IMR-90 (cell line): ENCODE measurements at regions not wholly inside any gene's neighbourhood (a gene's known extent, or its start where the extent isn't known, plus 50 kb on each side); places are given as distances from the start of the nearest gene placed in this dataset.

Experiments
- ATAC-seq: fragments of 200-7000 bp; cut with Tn5 transposase; 2 replicates; pipeline ENCODE4 v1.9.1; 2020; ENCODE audit warnings: low read depth, mild to moderate bottlenecking, moderate library complexity
- BruUV-seq: library from RNA; stranded (reverse); fragments of 400-500 nt; replicated peaks from 2 replicates; lab custom pipeline; 2021; lab: Mats Ljungman, UMichigan
- CTCF ChIA-PET: fragments of 300-600 bp; formaldehyde crosslinking; extraction: SDS; loops from one replicate; lab custom pipeline; 2021; ENCODE audit warnings: antibody characterized with exemption; lab: Yijun Ruan, JAX
- POLR2A ChIA-PET: fragments of 300-600 bp; sonication (Branson Sonifier 250); formaldehyde crosslinking; loops from one replicate; lab custom pipeline; 2022; ENCODE audit warnings: antibody characterized with exemption; ENCODE audit not compliant: unreplicated experiment; lab: Charles Lee
- DNase-seq: peaks from one replicate; pipeline ENCODE4 v3.0.0; 2013
- H2AFZ ChIP-seq: replicated peaks from 2 replicates; pipeline ENCODE3; 2013; ENCODE audit warnings: low read length, mild to moderate bottlenecking; ENCODE audit not compliant: poor library complexity
- H2AK5ac ChIP-seq: 2 replicates; pipeline ENCODE4 v1.6.1; 2013; ENCODE audit warnings: low read depth, low read length, inconsistent platforms
- H2AK9ac ChIP-seq: replicated peaks from 2 replicates; pipeline ENCODE3; 2013; ENCODE audit warnings: mild to moderate bottlenecking, low read depth, low read length, moderate library complexity; ENCODE audit not compliant: poor library complexity
- H2BK120ac ChIP-seq: 2 replicates; pipeline ENCODE4 v1.6.1; 2013; ENCODE audit warnings: low read depth, low read length, inconsistent platforms
- H2BK15ac ChIP-seq: 3 replicates; pipeline ENCODE4 v1.6.1; 2013; ENCODE audit warnings: low read depth, low read length, inconsistent platforms
- H2BK20ac ChIP-seq: 2 replicates; pipeline ENCODE4 v1.6.1; 2013; ENCODE audit warnings: low read depth, mild to moderate bottlenecking, inconsistent platforms, low read length, moderate library complexity
- H2BK5ac ChIP-seq: 2 replicates; pipeline ENCODE4 v1.6.1; 2013; ENCODE audit warnings: mild to moderate bottlenecking, low read depth, low read length, inconsistent platforms; ENCODE audit not compliant: poor library complexity, severe bottlenecking
- H3K14ac ChIP-seq: replicated peaks from 2 replicates; pipeline ENCODE4 v1.6.1; 2013; ENCODE audit warnings: low read depth, low read length, inconsistent platforms
- H3K18ac ChIP-seq: 2 replicates; pipeline ENCODE4 v1.6.1; 2013; ENCODE audit warnings: low read depth, low read length, control low read depth
- H3K23ac ChIP-seq: 2 replicates; pipeline ENCODE4 v1.6.1; 2013; ENCODE audit warnings: low read depth, low read length, inconsistent platforms
- H3K27ac ChIP-seq: 2 replicates; pipeline ENCODE4 v1.5.1; 2013; ENCODE audit warnings: mild to moderate bottlenecking, control low read depth, low read length; ENCODE audit not compliant: insufficient read depth
- H3K27me3 ChIP-seq: 2 replicates; pipeline ENCODE4 v1.6.1; 2013; ENCODE audit warnings: low read length; ENCODE audit not compliant: control insufficient read depth, insufficient read depth
- H3K36me3 ChIP-seq: 2 replicates; pipeline ENCODE4 v1.6.1; 2013; ENCODE audit warnings: low read length, mixed read lengths; ENCODE audit not compliant: control insufficient read depth, insufficient read depth
- H3K4ac ChIP-seq: 2 replicates; pipeline ENCODE4 v1.6.1; 2013; ENCODE audit warnings: low read depth, low read length, inconsistent platforms
- H3K4me1 ChIP-seq: 2 replicates; pipeline ENCODE4 v1.6.1; 2013; ENCODE audit warnings: low read length, mixed read lengths; ENCODE audit not compliant: control insufficient read depth, insufficient read depth
- H3K4me2 ChIP-seq: 2 replicates; pipeline ENCODE4 v1.6.1; 2013; ENCODE audit warnings: low read depth, mild to moderate bottlenecking, control low read depth, low read length, moderate library complexity
- H3K4me3 ChIP-seq: 2 replicates; pipeline ENCODE4 v1.5.1; 2013; ENCODE audit warnings: low read depth, mild to moderate bottlenecking, control low read depth, low read length, moderate library complexity; ENCODE audit not compliant: insufficient read depth
- H3K56ac ChIP-seq: 2 replicates; pipeline ENCODE4 v1.6.1; 2013; ENCODE audit warnings: low read length, inconsistent platforms; ENCODE audit not compliant: insufficient read depth; ENCODE audit errors: extremely low read depth
- H3K79me1 ChIP-seq, 2 experiments: 2 replicates each; pipeline ENCODE4 v1.6.1; 2013; ENCODE audit warnings: low read length in 2 of 2, inconsistent platforms in 1 of 2, low read depth in 1 of 2
- H3K9ac ChIP-seq: 2 replicates; pipeline ENCODE4 v1.6.1; 2013; ENCODE audit warnings: low read depth, low read length, control low read depth
- H3K9me1 ChIP-seq: 2 replicates; pipeline ENCODE4 v1.6.1; 2013; ENCODE audit warnings: low read length, inconsistent platforms; ENCODE audit not compliant: insufficient read depth
- H3K9me3 ChIP-seq: 2 replicates; pipeline ENCODE4 v1.6.1; 2013; ENCODE audit warnings: low read length; ENCODE audit not compliant: control insufficient read depth, insufficient read depth
- H4K20me1 ChIP-seq: 2 replicates; pipeline ENCODE4 v1.6.1; 2013; ENCODE audit warnings: low read length, inconsistent platforms; ENCODE audit not compliant: insufficient read depth
- H4K5ac ChIP-seq: 2 replicates; pipeline ENCODE4 v1.6.1; 2013; ENCODE audit warnings: mild to moderate bottlenecking, low read depth, low read length, control low read depth
- H4K8ac ChIP-seq, 2 experiments: 2 replicates each; pipeline ENCODE4 v1.6.1; 2013; ENCODE audit warnings: low read depth in 2 of 2, low read length in 2 of 2, control low read depth in 1 of 2, inconsistent platforms in 1 of 2
- H4K91ac ChIP-seq: 2 replicates; pipeline ENCODE4 v1.6.1; 2013; ENCODE audit warnings: low read depth, low read length, inconsistent platforms; ENCODE audit not compliant: insufficient read depth
- CTCF ChIP-seq: conservative IDR thresholded peaks from 2 replicates; pipeline ENCODE4 v1.5.1; 2012; ENCODE audit warnings: mild to moderate bottlenecking, low read depth, low read length, improper control_type of control experiment
- MAFK ChIP-seq: IDR thresholded peaks from 2 replicates; pipeline ENCODE4 v1.6.1; 2012; ENCODE audit warnings: low read depth, low read length, improper control_type of control experiment
- MAZ ChIP-seq: IDR thresholded peaks from 2 replicates; pipeline ENCODE4 v1.6.1; 2012; ENCODE audit warnings: low read depth, mild to moderate bottlenecking, low read length, improper control_type of control experiment, moderate library complexity, borderline replicate concordance
- RCOR1 ChIP-seq: IDR thresholded peaks from 2 replicates; pipeline ENCODE4 v1.6.1; 2012; ENCODE audit warnings: mild to moderate bottlenecking, low read length, improper control_type of control experiment; ENCODE audit not compliant: insufficient replicate concordance
- RFX5 ChIP-seq: IDR thresholded peaks from 2 replicates; pipeline ENCODE4 v1.8.0; 2012; ENCODE audit warnings: low read depth, mild to moderate bottlenecking, low read length, moderate library complexity
- USF2 ChIP-seq: fragments of 150-350 bp; IDR thresholded peaks from 2 replicates; pipeline ENCODE4 v1.6.1; 2017; ENCODE audit warnings: mild to moderate bottlenecking, antibody characterized with exemption, low read length, low read depth
- WGBS, 2 experiments: methylation state at CpG; one replicate each; pipeline versions ENCODE4 v1.1.5 to v1.1.7; 2013; ENCODE audit warnings: missing lambda C conversion rate in 2 of 2; ENCODE audit not compliant: insufficient read length in 1 of 2; ENCODE audit errors: extremely low coverage in 2 of 2; 5-methylcytosine and 5-hydroxymethylcytosine counted together
- dilution Hi-C: fragments of 300-500 bp; cut with HindIII; formaldehyde crosslinking; loops from one replicate; pipeline ENCODE4 v1.14.3; 2018; ENCODE audit warnings: low sequenced_read_pairs; ENCODE audit not compliant: unreplicated experiment
- in situ Hi-C: fragments of 300-500 bp; cut with MboI; formaldehyde crosslinking; loops from 3 replicates; pipeline ENCODE4 v1.14.3; 2019; ENCODE audit warnings: low sequenced_read_pairs, inconsistent platforms, mixed read lengths
- intact Hi-C: fragments of 100-400 bp; cut with micrococcal nuclease; formaldehyde crosslinking; loops from 2 replicates; pipeline ENCODE4 v1.10.0; 2022

- no peak overlapping the region for H3K4me3 ChIP-seq
- no peak overlapping the region for H3K4me2 ChIP-seq
- H3K27me3 ChIP-seq: peaks cover 33% of the 10 kb centered on the region
- no peak overlapping the region for H2AK9ac ChIP-seq
- no peak overlapping the region for H3K56ac ChIP-seq
- no peak overlapping the region for H2BK120ac ChIP-seq
- H3K79me1 ChIP-seq: no peaks in the 10 kb centered on the region
- no peak overlapping the region for H3K14ac ChIP-seq
- no peaks in the 10 kb centered on the region for H3K9me3 ChIP-seq
- no peak overlapping the region for H3K23ac ChIP-seq
- dilution Hi-C loops: no loop called here
- H3K9me1 ChIP-seq: no peaks in the 10 kb centered on the region
- H2BK15ac ChIP-seq: no peak overlapping the region
- no peak overlapping the region for H3K27ac ChIP-seq
- no peak overlapping the region for H4K8ac ChIP-seq
- H3K4me1 ChIP-seq: no peaks in the 10 kb centered on the region
- no CpG with 5 or more reads among the region's 3 CpGs for WGBS, 2 experiments
- no TSS peak for BruUV-seq
- H4K20me1 ChIP-seq: no peaks in the 10 kb centered on the region
- ChIA-PET POLR2A (no interaction called here), CTCF (interaction anchor here (0.7 to 3.9 kb wide), 5 partner anchors 16 to 504 kb away, joined by 3 to 23 read pairs (median 17); no protein-coding TSS in a partner anchor)
- no peak overlapping the region for H2BK20ac ChIP-seq
- no peak overlapping the region for H2AFZ ChIP-seq
- no peak for ATAC-seq
- H3K18ac ChIP-seq: no peak overlapping the region
- no peaks in the 10 kb centered on the region for H3K36me3 ChIP-seq
- in situ Hi-C loops: loop anchor here (5.0 to 10.0 kb wide), 2 partner anchors 182 to 509 kb away; partner anchors contain the start of gene HOXD8
- H4K91ac ChIP-seq: no peak overlapping the region
- no peak overlapping the region for H3K9ac ChIP-seq
- H2AK5ac ChIP-seq: no peak overlapping the region
- H2BK5ac ChIP-seq: no peak overlapping the region
- no peak for DNase-seq
- intact Hi-C loops: no loop called here
- TF ChIP-seq MAZ: no peak
- no peak for TF ChIP-seq CTCF
- no peak for TF ChIP-seq RCOR1
- TF ChIP-seq USF2: no peak
- no peak for TF ChIP-seq MAFK
- TF ChIP-seq RFX5: no peak
- no peak overlapping the region for H3K4ac ChIP-seq
- no peak overlapping the region for H4K5ac ChIP-seq
Measured at GRCh38 chr2:176636401-176636800, 367.2 kb downstream of the MTX2 start.
